ENCODE measurements at regions not wholly inside any gene's neighbourhood (a gene's known extent, or its start where the extent isn't known, plus 50 kb on each side); places are given as distances from the start of the nearest gene placed in this dataset.

- POLR2A ChIA-PET, result no interaction called here
- Histone ChIP-seq H3K36me3 (ENCODE audit: control insufficient read depth, insufficient read depth, low read length) (no peaks in the 10 kb centered on the region), H3K9me3 (ENCODE audit: control insufficient read depth, insufficient read depth, low read depth, low read length) (no peaks in the 10 kb centered on the region), H3K4me3 (ENCODE audit: low read depth in 2 of 2, low read length in 2 of 2) (peak overlapping the region in 1 of 2 experiments; percentile 16; a peak in 2 of 4 replicates), H3K27ac (ENCODE audit: low read length) (peak overlapping the region; percentile 66), H3K27me3 (ENCODE audit: control insufficient read depth, insufficient read depth, low read length) (no peaks in the 10 kb centered on the region), H3K4me1 (ENCODE audit: control insufficient read depth, insufficient read depth, low read length) (peaks cover 11% of the 10 kb centered on the region)
- CTCF ChIA-PET, result interaction anchor here (0.6 to 2.3 kb wide), 8 partner anchors 9 to 1178 kb away, joined by 3 to 16 read pairs (median 4); partner anchors contain the start of gene TRIB2
- ATAC-seq (peak; percentile 97), DNase-seq (ENCODE audit: low read depth, low spot score) (peak; percentile 60)
- intact Hi-C loops (cut with micrococcal nuclease; ENCODE audit: unreplicated experiment), result loop anchor here (1.0 to 2.0 kb wide), 2 partner anchors 290 to 1178 kb away; partner anchors contain the start of gene TRIB2
- in situ Hi-C loops (cut with HindIII; ENCODE audit: low pct_unique_long_range_greater_than_20kb, low sequenced_read_pairs), result no loop called here
- TF ChIP-seq, protein P1, sequence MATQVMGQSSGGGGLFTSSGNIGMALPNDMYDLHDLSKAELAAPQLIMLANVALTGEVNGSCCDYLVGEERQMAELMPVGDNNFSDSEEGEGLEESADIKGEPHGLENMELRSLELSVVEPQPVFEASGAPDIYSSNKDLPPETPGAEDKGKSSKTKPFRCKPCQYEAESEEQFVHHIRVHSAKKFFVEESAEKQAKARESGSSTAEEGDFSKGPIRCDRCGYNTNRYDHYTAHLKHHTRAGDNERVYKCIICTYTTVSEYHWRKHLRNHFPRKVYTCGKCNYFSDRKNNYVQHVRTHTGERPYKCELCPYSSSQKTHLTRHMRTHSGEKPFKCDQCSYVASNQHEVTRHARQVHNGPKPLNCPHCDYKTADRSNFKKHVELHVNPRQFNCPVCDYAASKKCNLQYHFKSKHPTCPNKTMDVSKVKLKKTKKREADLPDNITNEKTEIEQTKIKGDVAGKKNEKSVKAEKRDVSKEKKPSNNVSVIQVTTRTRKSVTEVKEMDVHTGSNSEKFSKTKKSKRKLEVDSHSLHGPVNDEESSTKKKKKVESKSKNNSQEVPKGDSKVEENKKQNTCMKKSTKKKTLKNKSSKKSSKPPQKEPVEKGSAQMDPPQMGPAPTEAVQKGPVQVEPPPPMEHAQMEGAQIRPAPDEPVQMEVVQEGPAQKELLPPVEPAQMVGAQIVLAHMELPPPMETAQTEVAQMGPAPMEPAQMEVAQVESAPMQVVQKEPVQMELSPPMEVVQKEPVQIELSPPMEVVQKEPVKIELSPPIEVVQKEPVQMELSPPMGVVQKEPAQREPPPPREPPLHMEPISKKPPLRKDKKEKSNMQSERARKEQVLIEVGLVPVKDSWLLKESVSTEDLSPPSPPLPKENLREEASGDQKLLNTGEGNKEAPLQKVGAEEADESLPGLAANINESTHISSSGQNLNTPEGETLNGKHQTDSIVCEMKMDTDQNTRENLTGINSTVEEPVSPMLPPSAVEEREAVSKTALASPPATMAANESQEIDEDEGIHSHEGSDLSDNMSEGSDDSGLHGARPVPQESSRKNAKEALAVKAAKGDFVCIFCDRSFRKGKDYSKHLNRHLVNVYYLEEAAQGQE (IDR thresholded peaks at IDR 0.05; ENCODE audit: insufficient read depth in 1 of 2, low read depth in 2 of 2, low read length in 1 of 2), result no peak
- TF ChIP-seq, protein P2, sequence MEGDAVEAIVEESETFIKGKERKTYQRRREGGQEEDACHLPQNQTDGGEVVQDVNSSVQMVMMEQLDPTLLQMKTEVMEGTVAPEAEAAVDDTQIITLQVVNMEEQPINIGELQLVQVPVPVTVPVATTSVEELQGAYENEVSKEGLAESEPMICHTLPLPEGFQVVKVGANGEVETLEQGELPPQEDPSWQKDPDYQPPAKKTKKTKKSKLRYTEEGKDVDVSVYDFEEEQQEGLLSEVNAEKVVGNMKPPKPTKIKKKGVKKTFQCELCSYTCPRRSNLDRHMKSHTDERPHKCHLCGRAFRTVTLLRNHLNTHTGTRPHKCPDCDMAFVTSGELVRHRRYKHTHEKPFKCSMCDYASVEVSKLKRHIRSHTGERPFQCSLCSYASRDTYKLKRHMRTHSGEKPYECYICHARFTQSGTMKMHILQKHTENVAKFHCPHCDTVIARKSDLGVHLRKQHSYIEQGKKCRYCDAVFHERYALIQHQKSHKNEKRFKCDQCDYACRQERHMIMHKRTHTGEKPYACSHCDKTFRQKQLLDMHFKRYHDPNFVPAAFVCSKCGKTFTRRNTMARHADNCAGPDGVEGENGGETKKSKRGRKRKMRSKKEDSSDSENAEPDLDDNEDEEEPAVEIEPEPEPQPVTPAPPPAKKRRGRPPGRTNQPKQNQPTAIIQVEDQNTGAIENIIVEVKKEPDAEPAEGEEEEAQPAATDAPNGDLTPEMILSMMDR (IDR thresholded peaks at IDR 0.05), result peak; percentile 90
- BruUV-seq (replicated peaks), result no TSS peak
Measured at GRCh38 chr2:13006829-13007717, 290.3 kb downstream of the TRIB2 start.

GRCh38 chr2:13009027-13009642 lies 292.4 kb downstream of the TRIB2 start:
- POLR2A ChIA-PET, result no interaction called here
- Histone ChIP-seq H3K4me3 (ENCODE audit: low read depth in 2 of 2, low read length in 2 of 2) (no peak overlapping the region), H3K27ac (ENCODE audit: low read length) (no peak overlapping the region), H3K36me3 (ENCODE audit: control insufficient read depth, insufficient read depth, low read length) (no peaks in the 10 kb centered on the region), H3K9me3 (ENCODE audit: control insufficient read depth, insufficient read depth, low read depth, low read length) (no peaks in the 10 kb centered on the region), H3K27me3 (ENCODE audit: control insufficient read depth, insufficient read depth, low read length) (no peaks in the 10 kb centered on the region), H3K4me1 (ENCODE audit: control insufficient read depth, insufficient read depth, low read length) (peaks cover 11% of the 10 kb centered on the region)
- intact Hi-C loops (cut with micrococcal nuclease; ENCODE audit: unreplicated experiment), result no loop called here
- BruUV-seq (replicated peaks), result no TSS peak
- ATAC-seq, result no peak
- in situ Hi-C loops (cut with HindIII; ENCODE audit: low pct_unique_long_range_greater_than_20kb, low sequenced_read_pairs), result no loop called here
- no peak for DNase-seq (ENCODE audit: low read depth, low spot score)
- TF ChIP-seq, protein P2 (IDR thresholded peaks at IDR 0.05), result no peak
- TF ChIP-seq, protein P1 (IDR thresholded peaks at IDR 0.05; ENCODE audit: insufficient read depth in 1 of 2, low read depth in 2 of 2, low read length in 1 of 2), result no peak
- no peak for TF ChIP-seq SIN3A (IDR thresholded peaks at IDR 0.05; ENCODE audit: borderline replicate concordance, insufficient read depth, low read depth, low read length)
- TF ChIP-seq TCF7L2 (IDR thresholded peaks at IDR 0.05; ENCODE audit: low read depth, low read length), result no peak
- TF ChIP-seq POLR2AphosphoS5 (IDR thresholded peaks at IDR 0.05; ENCODE audit: low read depth, low read length), result no peak
- CTCF ChIA-PET, result interaction anchor here (0.7 kb wide), 1 partner anchor 372 kb away, joined by 3 read pairs; no protein-coding TSS in a partner anchor

Data from Panc1 (cell line).